Activated CD8-positive, alpha-beta T cell treated with anti-CD3 and anti-CD28 coated beads for 36 hours (primary cell): ENCODE measurements at regions not wholly inside any gene's neighbourhood (a gene's known extent, or its start where the extent isn't known, plus 50 kb on each side); places are given as distances from the start of the nearest gene placed in this dataset.

Source experiments
- ATAC-seq: fragments of 200-7000 bp; cut with Tn5 transposase; one replicate; pipeline ENCODE4 v1.10.0; 2021; ENCODE audit warnings: mild to moderate bottlenecking, moderate library complexity
- CTCF ChIA-PET: fragments of 350-600 bp; sonication (Branson Sonifier 250); formaldehyde crosslinking; loops from one replicate; lab custom pipeline; 2021; ENCODE audit warnings: antibody characterized with exemption; lab: Charles Lee
- POLR2A ChIA-PET: fragments of 350-600 bp; sonication (Branson Sonifier 250); formaldehyde crosslinking; loops from one replicate; lab custom pipeline; 2021; ENCODE audit warnings: antibody characterized with exemption; lab: Charles Lee
- DNase-seq: peaks from one replicate; pipeline ENCODE4 v3.0.0-alpha.2; 2020
- H3K27ac Mint-ChIP-seq: one replicate; pipeline ENCODE4 v1.8.0; 2021; ENCODE audit warnings: mild to moderate bottlenecking, mixed read lengths
- H3K27me3 Mint-ChIP-seq: one replicate; pipeline ENCODE4 v1.8.0; 2021; ENCODE audit warnings: mixed read lengths
- H3K36me3 Mint-ChIP-seq: one replicate; pipeline ENCODE4 v1.8.0; 2021; ENCODE audit warnings: low read depth, mixed read lengths
- H3K4me1 Mint-ChIP-seq: one replicate; pipeline ENCODE4 v1.8.0; 2021; ENCODE audit warnings: low read depth, mixed read lengths
- H3K4me3 Mint-ChIP-seq: one replicate; pipeline ENCODE4 v1.8.0; 2021; ENCODE audit warnings: mild to moderate bottlenecking, moderate library complexity, mixed read lengths
- H3K9me3 Mint-ChIP-seq: one replicate; pipeline ENCODE4 v1.8.0; 2021; ENCODE audit warnings: mixed read lengths
- intact Hi-C: fragments of 100-400 bp; cut with micrococcal nuclease; formaldehyde crosslinking; loops from one replicate; pipeline ENCODE4 v1.10.0; 2022
- TF ChIP-seq, protein P1 (sequence below): fragments of 200-600 bp; IDR thresholded peaks from one replicate; pipeline ENCODE4 v1.8.0; 2022; ENCODE audit warnings: antibody characterized with exemption, mild to moderate bottlenecking

DNA sequence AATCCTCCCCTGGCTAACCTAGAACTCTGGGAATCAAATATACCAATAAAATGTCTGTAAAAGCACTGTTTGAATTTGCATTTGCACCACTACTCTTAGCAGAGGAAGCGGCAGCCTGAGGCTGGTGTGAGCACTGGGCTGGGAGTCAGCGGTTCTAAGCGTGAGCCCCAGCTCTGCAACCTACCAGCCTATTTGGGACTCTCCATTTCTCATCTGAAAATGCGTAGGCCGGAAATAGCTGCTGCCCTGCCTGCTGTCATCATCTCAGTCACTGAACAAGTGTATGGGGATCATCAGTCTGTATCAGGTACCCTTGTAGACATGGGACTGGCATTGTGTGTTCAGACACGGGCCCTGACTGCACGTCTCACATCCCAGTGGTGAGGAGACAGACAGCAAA lies 194.3 kb downstream of the ANKRD30B start:
- no peak for DNase-seq
- Mint-ChIP-seq H3K4me3 (no peak overlapping the region), H3K4me1 (no peaks in the 10 kb centered on the region), H3K27me3 (no peaks in the 10 kb centered on the region), H3K27ac (no peak overlapping the region), H3K36me3 (no peaks in the 10 kb centered on the region), H3K9me3 (no peaks in the 10 kb centered on the region)
- ChIA-PET CTCF (no interaction called here), POLR2A (interaction anchor here (0.6 kb wide), 1 partner anchor 12 kb away, joined by 3 read pairs; no protein-coding TSS in a partner anchor)
- intact Hi-C loops, result no loop called here
- ATAC-seq, result no peak
- TF ChIP-seq, protein P1, sequence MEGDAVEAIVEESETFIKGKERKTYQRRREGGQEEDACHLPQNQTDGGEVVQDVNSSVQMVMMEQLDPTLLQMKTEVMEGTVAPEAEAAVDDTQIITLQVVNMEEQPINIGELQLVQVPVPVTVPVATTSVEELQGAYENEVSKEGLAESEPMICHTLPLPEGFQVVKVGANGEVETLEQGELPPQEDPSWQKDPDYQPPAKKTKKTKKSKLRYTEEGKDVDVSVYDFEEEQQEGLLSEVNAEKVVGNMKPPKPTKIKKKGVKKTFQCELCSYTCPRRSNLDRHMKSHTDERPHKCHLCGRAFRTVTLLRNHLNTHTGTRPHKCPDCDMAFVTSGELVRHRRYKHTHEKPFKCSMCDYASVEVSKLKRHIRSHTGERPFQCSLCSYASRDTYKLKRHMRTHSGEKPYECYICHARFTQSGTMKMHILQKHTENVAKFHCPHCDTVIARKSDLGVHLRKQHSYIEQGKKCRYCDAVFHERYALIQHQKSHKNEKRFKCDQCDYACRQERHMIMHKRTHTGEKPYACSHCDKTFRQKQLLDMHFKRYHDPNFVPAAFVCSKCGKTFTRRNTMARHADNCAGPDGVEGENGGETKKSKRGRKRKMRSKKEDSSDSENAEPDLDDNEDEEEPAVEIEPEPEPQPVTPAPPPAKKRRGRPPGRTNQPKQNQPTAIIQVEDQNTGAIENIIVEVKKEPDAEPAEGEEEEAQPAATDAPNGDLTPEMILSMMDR, result no peak

DNA sequence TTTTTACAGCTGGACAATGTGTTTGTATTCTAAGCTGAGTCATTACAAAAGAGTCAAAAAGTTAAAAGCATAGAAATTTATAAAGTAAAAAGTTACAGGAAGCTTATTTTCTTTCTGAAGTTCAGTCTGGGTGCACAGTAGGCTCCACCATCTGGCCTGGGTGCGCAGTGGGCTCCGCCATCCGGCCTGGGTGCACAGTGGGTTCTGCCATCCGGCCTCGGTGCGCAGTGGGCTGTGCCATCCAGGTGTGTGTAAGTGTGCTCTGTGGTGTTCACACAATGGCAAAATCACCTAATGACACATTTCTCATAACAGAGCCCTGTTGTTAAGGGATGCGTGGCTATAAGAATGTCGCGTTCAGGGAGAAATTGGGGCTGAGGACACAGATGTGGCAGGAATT lies 195.5 kb downstream of the ANKRD30B start:
- Mint-ChIP-seq H3K4me3 (no peak overlapping the region), H3K27ac (no peak overlapping the region), H3K4me1 (no peaks in the 10 kb centered on the region), H3K9me3 (no peaks in the 10 kb centered on the region), H3K36me3 (no peaks in the 10 kb centered on the region), H3K27me3 (no peaks in the 10 kb centered on the region)
- TF ChIP-seq, protein P1, result no peak
- intact Hi-C loops, result no loop called here
- DNase-seq (no peak), ATAC-seq (no peak)
- POLR2A ChIA-PET, result no interaction called here
- CTCF ChIA-PET, result no interaction called here

DNA sequence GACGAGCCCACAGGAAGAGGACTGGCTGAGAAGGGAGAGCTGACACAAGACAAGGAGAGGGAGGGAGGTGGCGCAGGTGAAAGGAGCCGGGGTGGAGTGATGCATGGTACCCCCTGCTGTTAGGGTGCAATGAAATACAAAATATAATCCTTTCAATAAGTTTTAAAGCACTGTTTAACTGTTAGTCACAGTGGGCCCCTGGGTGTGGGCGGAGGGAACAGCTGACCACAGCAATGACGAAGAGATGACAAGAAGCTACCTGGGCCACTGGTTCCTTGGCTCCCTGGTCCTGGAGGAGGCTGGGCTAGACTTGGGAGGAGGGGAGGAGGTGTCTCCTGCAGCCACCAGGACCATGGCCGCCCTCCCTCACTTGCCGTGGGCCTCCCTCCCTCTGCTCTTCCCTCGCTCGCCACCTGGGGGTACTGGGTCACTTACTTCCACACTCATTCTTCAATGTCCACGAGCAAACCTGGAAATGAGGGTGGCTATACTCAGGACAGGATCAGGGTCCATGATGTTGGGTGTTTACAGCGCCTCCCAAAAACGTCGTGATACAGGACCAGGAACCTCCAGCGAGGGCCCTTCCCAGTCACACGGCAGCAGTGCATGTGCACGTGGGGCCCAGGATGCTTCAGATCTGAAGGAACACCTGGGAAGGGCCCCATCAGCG lies 196.1 kb downstream of the ANKRD30B start:
- Mint-ChIP-seq H3K9me3 (no peaks in the 10 kb centered on the region), H3K36me3 (no peaks in the 10 kb centered on the region), H3K27me3 (no peaks in the 10 kb centered on the region), H3K4me3 (no peak overlapping the region), H3K4me1 (no peaks in the 10 kb centered on the region), H3K27ac (no peak overlapping the region)
- TF ChIP-seq, protein P1, result no peak
- ATAC-seq, result no peak
- no peak for DNase-seq
- intact Hi-C loops, result no loop called here
- CTCF ChIA-PET, result no interaction called here
- POLR2A ChIA-PET, result no interaction called here

DNA sequence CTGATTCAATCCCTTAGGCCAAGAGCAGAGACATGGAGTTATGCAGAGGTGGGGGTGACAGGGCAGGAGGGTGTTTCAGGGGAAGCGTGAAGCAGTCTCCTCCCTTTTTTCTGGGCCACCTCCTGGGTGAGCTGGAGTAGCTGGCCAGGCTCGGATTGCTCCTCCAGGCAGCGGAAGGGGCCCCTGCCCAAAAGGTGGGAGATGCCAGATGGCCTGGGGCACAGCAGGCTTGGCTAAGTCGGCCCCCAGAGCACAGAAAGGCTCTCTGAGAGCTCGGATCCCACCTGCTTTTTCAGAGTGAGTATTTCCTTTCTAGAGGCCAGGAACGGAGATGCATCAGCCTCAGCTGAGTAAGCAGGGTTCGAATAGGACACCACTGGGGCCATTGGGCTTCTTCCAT lies 196.9 kb downstream of the ANKRD30B start:
- no peak overlapping the region for H3K27ac Mint-ChIP-seq
- no peak overlapping the region for H3K4me3 Mint-ChIP-seq
- no peaks in the 10 kb centered on the region for H3K4me1 Mint-ChIP-seq
- ATAC-seq, result no peak
- intact Hi-C loops, result no loop called here
- no peak for DNase-seq
- ChIA-PET CTCF (no interaction called here), POLR2A (no interaction called here)
- TF ChIP-seq, protein P1, result no peak
- no peaks in the 10 kb centered on the region for H3K36me3 Mint-ChIP-seq
- no peaks in the 10 kb centered on the region for H3K27me3 Mint-ChIP-seq
- no peaks in the 10 kb centered on the region for H3K9me3 Mint-ChIP-seq

DNA sequence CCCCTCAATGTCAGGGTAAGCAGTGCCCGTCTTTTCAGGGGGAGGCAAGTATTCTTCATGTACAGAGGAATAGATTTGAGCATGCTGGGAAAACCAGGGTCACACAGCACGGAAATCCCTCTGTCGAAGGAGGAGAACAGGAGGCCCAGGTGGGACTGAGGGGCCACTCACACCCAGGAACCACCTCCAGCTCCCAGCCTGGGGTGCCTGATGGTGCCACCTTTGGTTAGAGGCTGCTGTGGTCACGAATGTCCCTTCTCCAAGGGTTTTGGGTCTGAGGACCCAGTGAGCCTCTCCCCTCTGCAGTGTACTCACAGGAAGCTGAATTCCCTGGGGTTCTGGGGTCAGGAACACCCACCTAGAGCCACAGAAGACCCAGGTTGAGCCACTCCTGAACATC lies 197.3 kb downstream of the ANKRD30B start:
- no peaks in the 10 kb centered on the region for H3K36me3 Mint-ChIP-seq
- TF ChIP-seq, protein P1, result no peak
- no peaks in the 10 kb centered on the region for H3K27me3 Mint-ChIP-seq
- no peaks in the 10 kb centered on the region for H3K4me1 Mint-ChIP-seq
- CTCF ChIA-PET, result no interaction called here
- H3K4me3 Mint-ChIP-seq, result no peak overlapping the region
- DNase-seq, result no peak
- no peak for ATAC-seq
- no peaks in the 10 kb centered on the region for H3K9me3 Mint-ChIP-seq
- intact Hi-C loops, result no loop called here
- POLR2A ChIA-PET, result no interaction called here
- H3K27ac Mint-ChIP-seq, result no peak overlapping the region
